ENCODE measurements at regions not wholly inside any gene's neighbourhood (a gene's known extent, or its start where the extent isn't known, plus 50 kb on each side); places are given as distances from the start of the nearest gene placed in this dataset.

- in situ Hi-C loops (cut with HindIII; ENCODE audit: low pct_unique_long_range_greater_than_20kb, low sequenced_read_pairs) (no loop called here), intact Hi-C loops (cut with micrococcal nuclease; ENCODE audit: unreplicated experiment) (no loop called here)
- ChIA-PET POLR2A (no interaction called here), CTCF (no interaction called here)
- ATAC-seq (no peak), DNase-seq (ENCODE audit: low read depth, low spot score) (no peak)
- Histone ChIP-seq H3K4me3 (ENCODE audit: low read depth in 2 of 2, low read length in 2 of 2) (no peak overlapping the region), H3K9me3 (ENCODE audit: control insufficient read depth, insufficient read depth, low read depth, low read length) (peaks cover 3% of the 10 kb centered on the region; the same call in 1 of the 2 replicates), H3K4me1 (ENCODE audit: control insufficient read depth, insufficient read depth, low read length) (no peaks in the 10 kb centered on the region), H3K27ac (ENCODE audit: low read length) (no peak overlapping the region), H3K36me3 (ENCODE audit: control insufficient read depth, insufficient read depth, low read length) (no peaks in the 10 kb centered on the region), H3K27me3 (ENCODE audit: control insufficient read depth, insufficient read depth, low read length) (no peaks in the 10 kb centered on the region)
- TF ChIP-seq TCF7L2 (IDR thresholded peaks at IDR 0.05; ENCODE audit: low read depth, low read length) = no peak
- no peak for TF ChIP-seq REST (IDR thresholded peaks at IDR 0.05; ENCODE audit: insufficient read depth in 1 of 2, low read depth in 2 of 2, low read length in 1 of 2)
- no peak for TF ChIP-seq SIN3A (IDR thresholded peaks at IDR 0.05; ENCODE audit: borderline replicate concordance, insufficient read depth, low read depth, low read length)
- no peak for TF ChIP-seq CTCF (IDR thresholded peaks at IDR 0.05)
- TF ChIP-seq POLR2AphosphoS5 (IDR thresholded peaks at IDR 0.05; ENCODE audit: low read depth, low read length) = no peak
- no TSS peak for BruUV-seq (replicated peaks)
Observed at GRCh38 chr6:103114582-103114981, 1721.1 kb downstream of the GRIK2 start.

- Histone ChIP-seq H3K27me3 (ENCODE audit: control insufficient read depth, insufficient read depth, low read length) (no peaks in the 10 kb centered on the region), H3K27ac (ENCODE audit: low read length) (no peak overlapping the region), H3K36me3 (ENCODE audit: control insufficient read depth, insufficient read depth, low read length) (no peaks in the 10 kb centered on the region), H3K4me1 (ENCODE audit: control insufficient read depth, insufficient read depth, low read length) (no peaks in the 10 kb centered on the region), H3K4me3 (ENCODE audit: low read depth in 2 of 2, low read length in 2 of 2) (no peak overlapping the region), H3K9me3 (ENCODE audit: control insufficient read depth, insufficient read depth, low read depth, low read length) (peaks cover 3% of the 10 kb centered on the region; the same call in 1 of the 2 replicates)
- DNase-seq (ENCODE audit: low read depth, low spot score) = no peak
- no peak for TF ChIP-seq SIN3A (IDR thresholded peaks at IDR 0.05; ENCODE audit: borderline replicate concordance, insufficient read depth, low read depth, low read length)
- no peak for TF ChIP-seq REST (IDR thresholded peaks at IDR 0.05; ENCODE audit: insufficient read depth in 1 of 2, low read depth in 2 of 2, low read length in 1 of 2)
- TF ChIP-seq POLR2AphosphoS5 (IDR thresholded peaks at IDR 0.05; ENCODE audit: low read depth, low read length) = no peak
- no peak for TF ChIP-seq TCF7L2 (IDR thresholded peaks at IDR 0.05; ENCODE audit: low read depth, low read length)
- TF ChIP-seq CTCF (IDR thresholded peaks at IDR 0.05) = no peak
- no peak for ATAC-seq
- ChIA-PET CTCF (no interaction called here), POLR2A (no interaction called here)
- in situ Hi-C loops (cut with HindIII; ENCODE audit: low pct_unique_long_range_greater_than_20kb, low sequenced_read_pairs) = no loop called here
- intact Hi-C loops (cut with micrococcal nuclease; ENCODE audit: unreplicated experiment) = no loop called here
- BruUV-seq (replicated peaks) = no TSS peak
Observed at GRCh38 chr6:103113416-103113815, 1719.9 kb downstream of the GRIK2 start.

Measured in Panc1 (cell line).